GM18867 (cell line): ENCODE measurements at regions not wholly inside any gene's neighbourhood (a gene's known extent, or its start where the extent isn't known, plus 50 kb on each side); places are given as distances from the start of the nearest gene placed in this dataset.

ENCODE experiments used
- ATAC-seq: cut with Tn5 transposase; IDR thresholded peaks from one replicate; pipeline ENCODE4 v1.9.1; 2021; ENCODE audit warnings: mild to moderate bottlenecking, moderate library complexity; ENCODE audit not compliant: unreplicated experiment

- ATAC-seq, result no peak
Observed at GRCh38 chr22:22044153-22044552, 61.6 kb upstream of the TOP3B start.

- ATAC-seq, result no peak
Observed at GRCh38 chr22:22043296-22044078, 60.9 kb upstream of the TOP3B start.

GRCh38 chr22:22042599-22043295, 60.2 kb upstream of the TOP3B start:
- ATAC-seq, result no peak

GRCh38 chr22:22042009-22042408, 59.4 kb upstream of the TOP3B start:
- no peak for ATAC-seq

DNA sequence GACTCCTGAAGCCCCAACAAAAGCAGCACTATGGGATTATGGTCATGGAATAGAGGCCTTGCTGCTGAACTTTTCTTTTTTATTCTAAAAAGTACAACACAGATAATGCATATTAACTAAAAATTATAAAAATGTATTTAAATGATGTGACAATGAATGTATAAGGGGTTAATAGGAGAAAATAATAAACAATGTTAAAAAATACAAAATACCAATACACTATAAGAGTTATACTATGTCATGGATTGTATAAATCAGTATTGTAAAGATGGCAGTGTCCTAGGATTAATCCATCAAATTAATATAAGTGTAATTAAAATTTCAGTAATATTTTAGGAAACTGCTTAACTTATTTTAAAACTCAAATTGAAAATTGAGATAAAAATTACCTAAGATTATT, 58.3 kb upstream of the TOP3B start:
- ATAC-seq, result no peak

GRCh38 chr22:22040472-22040871, 57.9 kb upstream of the TOP3B start:
- no peak for ATAC-seq

- no peak for ATAC-seq
Observed at GRCh38 chr22:22039286-22040074, 56.9 kb upstream of the TOP3B start.

DNA sequence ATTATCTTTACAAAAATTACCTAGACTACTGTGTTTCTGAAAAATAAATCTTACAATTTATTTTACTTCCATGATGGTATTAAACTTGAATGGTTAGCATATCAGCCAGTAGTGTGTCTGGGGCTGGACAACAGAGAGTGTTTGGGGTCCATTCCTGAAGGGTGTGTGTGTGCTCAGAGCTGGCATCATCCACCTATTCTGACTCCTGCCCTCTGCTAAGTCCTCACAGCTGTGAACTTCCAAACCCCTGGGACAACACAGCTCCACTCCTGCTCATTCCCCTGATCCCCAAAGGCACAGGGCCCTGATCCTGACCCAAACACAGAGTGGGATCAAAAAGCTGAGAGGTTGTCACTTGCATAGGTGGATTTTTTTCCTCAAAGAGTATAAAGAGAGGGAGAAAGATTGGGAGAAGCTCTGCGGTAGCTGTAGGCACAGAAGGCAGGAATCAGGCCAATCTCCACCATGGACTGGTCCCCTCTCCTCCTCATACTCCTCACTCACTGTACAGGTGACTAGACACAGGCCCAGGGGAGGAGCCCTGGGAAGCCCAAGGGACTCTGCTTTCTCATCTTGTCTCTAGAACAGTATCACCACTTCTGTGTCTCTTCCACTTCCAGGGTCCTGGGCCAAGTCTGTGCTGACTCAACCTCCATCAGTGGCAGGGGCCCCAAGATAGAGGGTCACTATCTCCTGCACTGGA, 55.7 kb upstream of the TOP3B start:
- ATAC-seq, result no peak

DNA sequence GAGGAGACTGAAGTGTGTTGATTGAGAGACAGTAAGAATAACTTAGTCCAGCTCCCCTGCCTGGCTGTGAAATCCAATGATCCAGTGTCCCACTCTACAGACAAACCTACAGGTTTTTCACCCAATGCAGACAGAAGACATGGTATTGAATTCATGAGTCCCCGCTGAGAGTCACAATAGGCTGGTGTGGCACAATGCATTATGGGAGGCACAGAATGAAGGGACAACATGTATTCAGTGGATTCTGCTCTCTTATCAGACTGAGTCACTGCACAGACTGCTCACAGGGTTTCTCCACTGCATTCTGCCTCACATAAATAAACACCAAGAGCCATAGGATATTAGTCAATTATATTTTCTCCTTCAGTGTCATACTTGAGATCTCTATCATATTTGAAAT, 55.2 kb upstream of the TOP3B start:
- ATAC-seq, result no peak

DNA sequence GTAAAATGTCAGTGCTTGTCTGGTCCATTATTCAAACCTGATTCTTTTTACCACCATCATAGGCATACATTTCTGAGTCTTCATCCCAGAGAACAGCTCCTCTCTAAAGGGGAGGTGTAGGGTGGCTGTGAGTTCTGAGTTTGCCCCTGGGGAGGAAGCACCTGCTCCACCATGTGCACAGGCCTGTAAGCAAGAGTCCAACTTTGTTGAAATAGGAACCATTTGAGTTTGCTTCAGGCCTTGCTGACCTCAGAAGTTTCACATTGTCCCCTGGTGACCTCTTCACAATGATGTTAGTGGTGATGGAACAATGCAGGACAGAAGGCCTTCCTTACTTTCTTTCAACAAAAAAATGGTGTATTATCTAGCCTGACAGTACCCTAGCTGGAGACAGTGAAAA, 54.6 kb upstream of the TOP3B start:
- no peak for ATAC-seq

GRCh38 chr22:22036588-22036987, 54.0 kb upstream of the TOP3B start:
- no peak for ATAC-seq

DNA sequence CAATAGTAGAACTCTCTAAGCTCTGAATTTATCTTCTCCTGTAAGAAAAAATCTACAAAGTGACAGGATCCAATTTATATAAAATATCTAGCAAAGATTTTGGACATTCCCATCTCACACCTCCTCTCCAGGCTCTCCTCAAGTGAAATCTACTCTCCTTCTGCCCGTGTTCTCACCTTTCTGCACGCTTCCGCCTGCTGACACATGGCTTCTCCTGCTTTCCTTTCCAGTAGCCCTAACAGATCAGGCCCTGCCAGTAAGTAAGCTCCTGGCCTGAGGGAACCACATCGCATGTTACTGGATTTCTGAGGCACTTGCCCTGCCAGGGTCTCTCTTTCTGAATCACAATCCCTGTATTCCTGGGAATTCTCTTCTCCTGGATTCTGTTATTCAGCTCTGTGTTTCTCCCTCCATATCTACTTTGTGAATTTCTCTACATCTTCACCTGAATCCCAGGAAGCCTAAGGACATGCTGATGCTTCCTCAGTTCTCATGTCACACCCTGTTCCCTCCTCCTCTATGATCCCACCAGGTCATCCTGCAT, 53.3 kb upstream of the TOP3B start:
- no peak for ATAC-seq

GRCh38 chr22:22035203-22035602, 52.6 kb upstream of the TOP3B start:
- no peak for ATAC-seq

- no peak for ATAC-seq
Observed at GRCh38 chr22:22034469-22035132, 52.0 kb upstream of the TOP3B start.

GRCh38 chr22:22033803-22034468, 51.3 kb upstream of the TOP3B start:
- ATAC-seq, result no peak

- no peak for ATAC-seq
Observed at GRCh38 chr22:22032906-22033802, 50.6 kb upstream of the TOP3B start.

- no peak for ATAC-seq
Observed at GRCh38 chr22:22032099-22032905, 49.7 kb upstream of the TOP3B start.
